ENCODE measurements at regions not wholly inside any gene's neighbourhood (a gene's known extent, or its start where the extent isn't known, plus 50 kb on each side); places are given as distances from the start of the nearest gene placed in this dataset.

- no peak overlapping the region for H3K4me3 ChIP-seq (ENCODE audit: low read depth, low read length)
- TF ChIP-seq, protein P1, sequence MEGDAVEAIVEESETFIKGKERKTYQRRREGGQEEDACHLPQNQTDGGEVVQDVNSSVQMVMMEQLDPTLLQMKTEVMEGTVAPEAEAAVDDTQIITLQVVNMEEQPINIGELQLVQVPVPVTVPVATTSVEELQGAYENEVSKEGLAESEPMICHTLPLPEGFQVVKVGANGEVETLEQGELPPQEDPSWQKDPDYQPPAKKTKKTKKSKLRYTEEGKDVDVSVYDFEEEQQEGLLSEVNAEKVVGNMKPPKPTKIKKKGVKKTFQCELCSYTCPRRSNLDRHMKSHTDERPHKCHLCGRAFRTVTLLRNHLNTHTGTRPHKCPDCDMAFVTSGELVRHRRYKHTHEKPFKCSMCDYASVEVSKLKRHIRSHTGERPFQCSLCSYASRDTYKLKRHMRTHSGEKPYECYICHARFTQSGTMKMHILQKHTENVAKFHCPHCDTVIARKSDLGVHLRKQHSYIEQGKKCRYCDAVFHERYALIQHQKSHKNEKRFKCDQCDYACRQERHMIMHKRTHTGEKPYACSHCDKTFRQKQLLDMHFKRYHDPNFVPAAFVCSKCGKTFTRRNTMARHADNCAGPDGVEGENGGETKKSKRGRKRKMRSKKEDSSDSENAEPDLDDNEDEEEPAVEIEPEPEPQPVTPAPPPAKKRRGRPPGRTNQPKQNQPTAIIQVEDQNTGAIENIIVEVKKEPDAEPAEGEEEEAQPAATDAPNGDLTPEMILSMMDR (IDR thresholded peaks at IDR 0.05; ENCODE audit: low read depth, low read length): no peak
These were observed 389.9 kb upstream of the AKR1E2 start for GRCh38 chr10:4436103-4436502.

DNA sequence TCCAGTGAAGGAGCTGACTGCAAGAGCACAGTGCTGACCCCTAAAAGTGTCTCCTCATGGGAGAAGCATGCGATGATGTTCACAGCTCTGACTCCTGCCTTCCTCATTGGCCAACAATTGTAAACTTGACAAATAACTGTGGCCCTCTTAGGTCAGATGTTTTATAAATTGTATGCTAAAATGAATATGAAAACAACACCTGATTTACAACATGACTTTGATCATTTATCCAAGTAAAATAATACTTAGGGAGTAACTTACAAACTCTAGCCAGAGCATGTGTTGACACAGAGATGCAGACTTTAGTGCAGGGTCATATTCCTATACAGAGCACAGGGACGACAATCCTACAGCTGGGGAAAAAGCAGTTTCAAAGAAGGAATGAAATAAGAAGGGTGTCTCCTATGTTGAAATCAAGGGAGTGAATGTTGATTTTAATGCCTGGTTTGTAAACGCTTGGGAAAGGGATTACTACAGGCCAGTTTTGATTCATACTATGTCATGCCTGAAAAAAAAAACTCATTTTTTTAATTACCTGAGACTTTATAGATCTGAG is 391.4 kb upstream of the AKR1E2 start:
- no peak overlapping the region for H3K4me3 ChIP-seq (ENCODE audit: low read depth, low read length)
- TF ChIP-seq, protein P1 (IDR thresholded peaks at IDR 0.05; ENCODE audit: low read depth, low read length): no peak

GRCh38 chr10:4434105-4434504 is 391.9 kb upstream of the AKR1E2 start:
- H3K4me3 ChIP-seq (ENCODE audit: low read depth, low read length): no peak overlapping the region
- TF ChIP-seq, protein P1 (IDR thresholded peaks at IDR 0.05; ENCODE audit: low read depth, low read length): no peak

GRCh38 chr10:4431114-4431863 is 394.7 kb upstream of the AKR1E2 start:
- no peak overlapping the region for H3K4me3 ChIP-seq (ENCODE audit: low read depth, low read length)
- TF ChIP-seq, protein P1 (IDR thresholded peaks at IDR 0.05; ENCODE audit: low read depth, low read length): no peak

DNA sequence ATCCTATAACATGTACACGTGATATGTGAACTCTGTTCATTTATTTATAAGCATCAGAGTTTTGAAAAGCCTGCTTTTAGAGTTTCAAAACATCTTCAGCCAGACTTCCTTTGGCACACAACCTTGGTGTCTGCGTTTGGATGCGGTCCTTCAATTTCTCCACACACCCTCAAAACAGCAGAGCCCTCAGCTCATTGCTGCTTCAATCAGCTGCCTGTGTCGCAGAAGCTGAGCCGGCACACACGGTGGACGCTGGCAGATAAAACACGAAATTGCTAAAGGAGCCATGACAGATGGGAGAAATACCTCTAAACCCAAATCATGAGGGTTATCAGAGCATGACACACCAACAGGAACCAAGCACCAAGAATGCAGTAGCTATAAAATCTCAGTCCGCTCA is 396.4 kb upstream of the AKR1E2 start:
- H3K4me3 ChIP-seq (ENCODE audit: low read depth, low read length): no peak overlapping the region
- TF ChIP-seq, protein P1 (IDR thresholded peaks at IDR 0.05; ENCODE audit: low read depth, low read length): no peak

GRCh38 chr10:4427532-4427931 is 398.5 kb upstream of the AKR1E2 start:
- no peak overlapping the region for H3K4me3 ChIP-seq (ENCODE audit: low read depth, low read length)
- TF ChIP-seq, protein P1 (IDR thresholded peaks at IDR 0.05; ENCODE audit: low read depth, low read length): no peak

GRCh38 chr10:4426866-4427265 is 399.1 kb upstream of the AKR1E2 start:
- no peak overlapping the region for H3K4me3 ChIP-seq (ENCODE audit: low read depth, low read length)
- TF ChIP-seq, protein P1 (IDR thresholded peaks at IDR 0.05; ENCODE audit: low read depth, low read length): no peak
